Activated CD8-positive, alpha-beta memory T cell treated with anti-CD3 and anti-CD28 coated beads for 1 hour (primary cell): ENCODE measurements at regions not wholly inside any gene's neighbourhood (a gene's known extent, or its start where the extent isn't known, plus 50 kb on each side); places are given as distances from the start of the nearest gene placed in this dataset.
"Not testable (repeated sequence)": the region's sequence is repeated elsewhere in the genome, so short reads cannot be mapped to it uniquely, and the experiment has no call there.

Experiments used
- DNase-seq, 2 donors: peaks; one replicate each; pipeline ENCODE4 v3.0.0-alpha.2; 2020; ENCODE audit warnings: low read depth in 1 of 2; ENCODE audit errors: extremely low read depth in 1 of 2

GRCh38 chr10:47646686-47647273 lies 116.6 kb downstream of the SYT15B start:
- not testable (repeated sequence) for DNase-seq

- DNase-seq = not testable (repeated sequence)
Measured at GRCh38 chr10:47626975-47627374, 103.5 kb upstream of the AGAP9 start.

GRCh38 chr10:47622719-47623118 lies 99.3 kb upstream of the AGAP9 start:
- not testable (repeated sequence) for DNase-seq

GRCh38 chr10:47619300-47620012 lies 96.0 kb upstream of the AGAP9 start:
- not testable (repeated sequence) for DNase-seq

GRCh38 chr10:47609311-47609710 lies 85.9 kb upstream of the AGAP9 start:
- DNase-seq = not testable (repeated sequence)

GRCh38 chr10:47605791-47606773 lies 82.6 kb upstream of the AGAP9 start:
- not testable (repeated sequence) for DNase-seq

- not testable (repeated sequence) for DNase-seq
Measured at GRCh38 chr10:47600604-47601003, 77.2 kb upstream of the AGAP9 start.

GRCh38 chr10:47600127-47600526 lies 76.7 kb upstream of the AGAP9 start:
- DNase-seq = not testable (repeated sequence)

- not testable (repeated sequence) for DNase-seq
Measured at GRCh38 chr10:47599657-47600056, 76.2 kb upstream of the AGAP9 start.

- not testable (repeated sequence) for DNase-seq
Measured at GRCh38 chr10:47593805-47594204, 70.4 kb upstream of the AGAP9 start.

GRCh38 chr10:47593129-47593528 lies 69.7 kb upstream of the AGAP9 start:
- not testable (repeated sequence) for DNase-seq

- DNase-seq = not testable (repeated sequence)
Measured at GRCh38 chr10:47590956-47591355, 67.5 kb upstream of the AGAP9 start.

GRCh38 chr10:47590534-47590933 lies 67.1 kb upstream of the AGAP9 start:
- not testable (repeated sequence) for DNase-seq

- DNase-seq = not testable (repeated sequence)
Measured at GRCh38 chr10:47582051-47582450, 58.6 kb upstream of the AGAP9 start.

- not testable (repeated sequence) for DNase-seq
Measured at GRCh38 chr10:47580063-47580462, 56.6 kb upstream of the AGAP9 start.

GRCh38 chr10:47578547-47578946 lies 55.1 kb upstream of the AGAP9 start:
- not testable (repeated sequence) for DNase-seq
